Astrocyte of the hippocampus (primary cell): ENCODE measurements at regions not wholly inside any gene's neighbourhood (a gene's known extent, or its start where the extent isn't known, plus 50 kb on each side); places are given as distances from the start of the nearest gene placed in this dataset.

Source experiments
- DNase-seq: peaks from one replicate; pipeline ENCODE4 v3.0.0; 2011; ENCODE audit warnings: low read depth, low spot score

DNA sequence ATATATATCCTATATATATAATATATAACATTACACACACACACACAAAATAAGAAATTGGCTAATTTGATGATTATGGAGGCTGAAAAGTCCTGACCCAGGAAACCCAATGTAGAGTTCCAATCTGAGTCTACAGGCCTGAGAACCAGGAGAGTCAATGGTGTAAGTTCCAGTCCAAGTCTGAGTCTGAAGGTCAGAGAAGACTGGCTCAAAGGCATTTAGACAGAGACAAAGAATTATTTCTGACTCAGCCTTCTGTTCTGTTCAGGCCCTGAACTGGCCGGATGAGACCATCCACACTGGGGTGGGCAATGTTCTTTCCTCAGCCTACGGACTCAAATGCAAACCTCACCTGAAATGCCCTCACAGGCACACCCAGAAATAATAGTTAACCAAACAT, 60.6 kb upstream of the STX18 start:
- DNase-seq: no peak

DNA sequence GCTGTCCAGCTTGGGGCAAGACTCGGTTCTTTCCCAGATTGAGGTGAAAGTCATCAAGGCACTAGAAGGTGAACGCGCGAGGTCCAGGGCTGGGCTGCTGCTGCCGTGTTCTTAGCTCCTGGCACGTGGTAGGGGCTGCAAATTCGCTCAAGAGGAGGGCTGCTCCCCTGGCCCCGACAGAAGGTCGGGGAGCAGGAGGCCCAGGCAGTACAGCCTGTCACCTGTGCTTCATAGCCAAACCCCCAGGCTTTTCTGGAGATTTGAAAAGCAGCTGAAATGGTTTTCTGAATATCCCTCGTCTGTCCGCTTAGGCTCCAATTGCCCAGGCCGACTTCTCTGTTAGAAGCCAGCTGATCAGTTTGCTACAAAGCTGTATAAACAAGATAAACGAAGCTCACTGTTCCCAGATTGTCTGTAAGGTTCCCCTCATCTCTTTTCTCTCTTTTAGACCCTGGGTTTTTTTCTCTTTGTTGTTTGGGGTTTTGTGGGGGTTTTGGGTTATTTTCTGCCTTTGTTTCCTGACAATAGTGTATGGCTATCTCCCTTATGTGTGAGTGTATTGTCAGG, 60.0 kb upstream of the STX18 start:
- no peak for DNase-seq

DNA sequence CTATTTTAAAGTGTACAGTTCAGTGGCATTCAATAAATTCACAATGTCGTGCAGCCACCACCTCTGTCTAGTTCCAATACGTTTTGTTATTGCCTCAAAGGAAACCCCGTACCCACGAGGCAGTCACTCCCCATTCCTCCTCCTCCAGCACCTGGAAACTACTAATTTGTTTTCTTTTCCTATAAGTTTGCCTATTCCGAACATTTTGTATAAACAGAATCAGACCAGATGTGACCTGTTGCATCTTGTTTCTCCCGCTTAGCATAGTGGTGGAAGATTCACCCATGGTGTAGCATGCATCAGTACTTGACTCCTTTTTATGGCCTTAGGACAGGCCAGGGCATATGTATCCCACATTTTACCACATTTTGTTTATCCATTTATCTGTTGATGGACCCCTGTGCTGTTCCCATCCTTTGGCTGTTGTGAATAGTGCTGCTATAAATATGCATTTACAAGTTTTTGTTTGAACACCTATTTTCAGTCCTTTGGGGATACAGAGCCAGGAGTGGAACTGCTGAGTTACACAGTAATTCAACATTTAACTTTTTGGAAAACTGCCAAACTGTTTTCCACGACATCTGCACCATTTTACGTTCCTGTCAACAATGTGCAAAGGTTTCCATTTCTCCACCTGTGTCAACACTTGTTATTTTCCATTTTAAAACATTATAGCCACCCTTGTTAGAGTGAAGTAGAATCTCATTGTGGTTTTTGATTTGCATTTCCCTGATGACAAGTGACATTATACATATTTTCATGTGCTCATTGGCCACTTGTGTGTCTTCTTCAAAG, 57.8 kb upstream of the STX18 start:
- no peak for DNase-seq

- DNase-seq: no peak
Measured at GRCh38 chr4:4598851-4599411, 57.1 kb upstream of the STX18 start.

DNA sequence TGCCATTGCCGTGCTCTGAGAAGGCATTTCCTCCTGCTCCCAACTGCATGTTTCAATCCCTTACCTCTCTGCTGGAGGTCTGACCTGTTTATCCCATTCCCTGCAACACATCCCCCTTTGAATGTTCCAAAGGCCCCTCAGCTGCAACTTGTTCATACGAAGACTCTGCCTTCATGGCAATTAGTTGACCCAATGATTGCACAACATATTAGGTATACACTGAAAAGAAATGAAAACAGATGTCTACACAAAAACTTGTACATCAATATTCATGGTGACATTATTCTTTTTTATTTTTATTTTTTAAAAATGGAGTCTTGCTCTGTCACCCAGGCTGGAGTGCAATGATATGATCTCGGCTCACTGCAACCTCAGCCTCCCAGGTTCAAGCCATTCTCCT, 54.9 kb upstream of the STX18 start:
- no peak for DNase-seq

- no peak for DNase-seq
Measured at GRCh38 chr4:4595252-4595651, 53.4 kb upstream of the STX18 start.

GRCh38 chr4:4594285-4594920, 52.6 kb upstream of the STX18 start:
- DNase-seq: no peak

DNA sequence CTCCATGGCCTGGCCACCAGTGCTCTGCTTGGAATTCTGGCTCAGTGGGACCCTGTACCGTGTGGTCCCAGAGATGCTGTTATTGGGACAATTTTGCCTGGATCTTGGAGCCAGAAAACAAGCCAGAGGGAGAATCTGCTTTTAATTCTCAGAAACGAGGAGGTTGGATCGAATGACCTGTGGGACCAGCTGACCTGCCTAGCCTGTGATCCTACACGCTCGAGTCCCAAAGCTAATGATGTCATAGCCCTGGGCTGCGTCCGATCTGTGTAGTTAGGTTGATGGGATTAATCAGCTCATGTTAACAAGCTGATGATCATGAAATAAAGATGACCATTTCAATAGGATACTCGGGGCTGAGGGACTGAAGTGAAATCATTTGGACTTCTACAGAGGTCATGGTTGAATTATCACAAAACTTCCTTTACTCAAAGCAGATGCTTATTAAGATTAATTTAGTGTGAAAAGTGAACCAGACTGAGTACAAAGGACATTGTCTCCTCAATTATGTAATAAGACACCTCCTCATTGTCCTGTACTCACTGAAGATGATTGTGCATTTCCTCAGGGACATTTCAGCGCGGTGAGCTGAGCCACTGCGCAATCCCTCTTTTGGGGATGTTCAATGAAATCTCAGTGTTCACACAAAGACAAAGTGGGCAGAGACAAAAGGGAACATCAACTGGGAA, 51.9 kb upstream of the STX18 start:
- DNase-seq: no peak

- no peak for DNase-seq
Measured at GRCh38 chr4:4592414-4592813, 50.6 kb upstream of the STX18 start.
